ENCODE measurements at regions not wholly inside any gene's neighbourhood (a gene's known extent, or its start where the extent isn't known, plus 50 kb on each side); places are given as distances from the start of the nearest gene placed in this dataset.

DNA sequence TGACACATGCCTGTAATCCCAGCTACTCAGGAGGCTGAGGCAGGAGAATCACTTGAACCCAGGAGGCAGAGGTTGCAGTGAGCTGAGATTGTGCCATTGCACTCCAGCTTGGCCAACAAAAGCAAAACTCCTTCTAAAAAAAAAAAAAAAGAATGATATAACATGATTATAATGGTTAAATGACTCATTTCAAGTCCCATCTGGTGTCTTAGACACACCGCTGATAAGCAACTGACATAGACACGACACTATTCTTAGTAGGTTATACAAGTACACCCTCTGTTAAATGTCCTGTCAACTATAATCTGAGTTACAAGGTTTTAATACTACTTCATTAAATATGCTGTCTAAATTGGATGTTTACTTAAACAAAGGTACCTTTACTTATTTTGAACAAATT is 405.3 kb upstream of the CLINT1 start:
- intact Hi-C loops (cut with DNase I; ENCODE audit: low total_unique reads), result no loop called here
- Histone ChIP-seq H3K27me3 (no peaks in the 10 kb centered on the region), H3K4me1 (no peaks in the 10 kb centered on the region), H3K36me3 (ENCODE audit: low read depth, missing control alignments) (no peaks in the 10 kb centered on the region), H3K9me3 (no peaks in the 10 kb centered on the region), H3K27ac (no peak overlapping the region), H3K4me3 (no peak overlapping the region)
- no peak for DNase-seq
- TF ChIP-seq, protein P1, sequence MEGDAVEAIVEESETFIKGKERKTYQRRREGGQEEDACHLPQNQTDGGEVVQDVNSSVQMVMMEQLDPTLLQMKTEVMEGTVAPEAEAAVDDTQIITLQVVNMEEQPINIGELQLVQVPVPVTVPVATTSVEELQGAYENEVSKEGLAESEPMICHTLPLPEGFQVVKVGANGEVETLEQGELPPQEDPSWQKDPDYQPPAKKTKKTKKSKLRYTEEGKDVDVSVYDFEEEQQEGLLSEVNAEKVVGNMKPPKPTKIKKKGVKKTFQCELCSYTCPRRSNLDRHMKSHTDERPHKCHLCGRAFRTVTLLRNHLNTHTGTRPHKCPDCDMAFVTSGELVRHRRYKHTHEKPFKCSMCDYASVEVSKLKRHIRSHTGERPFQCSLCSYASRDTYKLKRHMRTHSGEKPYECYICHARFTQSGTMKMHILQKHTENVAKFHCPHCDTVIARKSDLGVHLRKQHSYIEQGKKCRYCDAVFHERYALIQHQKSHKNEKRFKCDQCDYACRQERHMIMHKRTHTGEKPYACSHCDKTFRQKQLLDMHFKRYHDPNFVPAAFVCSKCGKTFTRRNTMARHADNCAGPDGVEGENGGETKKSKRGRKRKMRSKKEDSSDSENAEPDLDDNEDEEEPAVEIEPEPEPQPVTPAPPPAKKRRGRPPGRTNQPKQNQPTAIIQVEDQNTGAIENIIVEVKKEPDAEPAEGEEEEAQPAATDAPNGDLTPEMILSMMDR (IDR thresholded peaks at IDR 0.05), result no peak
- no peak for TF ChIP-seq POLR2A (IDR thresholded peaks at IDR 0.05)
- 90% methylated on average over 2 of the region's 2 CpGs for WGBS, 2 donors

DNA sequence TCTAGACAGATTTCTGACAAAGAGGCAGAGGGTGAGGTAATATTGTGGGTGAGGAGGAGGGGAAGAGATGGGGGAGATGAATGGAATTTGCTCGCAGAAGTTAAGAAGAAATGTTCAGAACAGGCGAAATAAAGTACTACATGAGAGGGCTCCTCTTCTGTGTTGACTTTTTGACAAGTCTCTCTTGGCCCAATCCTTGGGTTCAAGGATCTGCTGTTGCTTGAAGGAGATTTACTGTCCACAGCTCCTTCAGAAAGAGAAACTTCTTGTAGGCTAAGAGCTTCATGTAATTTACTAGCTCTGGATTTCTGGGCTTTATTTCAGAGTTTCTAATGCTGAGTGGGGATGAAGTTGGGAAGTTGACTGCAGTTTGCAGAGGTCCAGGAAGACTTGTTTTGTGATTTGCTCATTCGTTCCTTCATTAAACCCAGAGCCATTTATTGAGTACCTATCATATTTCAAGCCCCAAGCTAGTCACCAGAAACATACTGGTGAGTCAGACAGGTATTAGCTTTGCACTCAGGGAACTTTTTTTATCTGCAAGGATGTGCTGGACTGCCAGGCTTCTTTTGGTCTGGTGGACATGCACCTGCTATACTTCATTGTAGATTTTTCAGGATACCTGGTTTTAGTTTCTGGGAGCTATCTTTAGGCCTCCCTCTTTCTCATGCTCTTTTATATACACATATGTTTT is 402.9 kb upstream of the CLINT1 start:
- no peaks in the 10 kb centered on the region for H3K36me3 ChIP-seq (ENCODE audit: low read depth, missing control alignments)
- no peak overlapping the region for H3K4me3 ChIP-seq
- intact Hi-C loops (cut with DNase I; ENCODE audit: low total_unique reads), result no loop called here
- H3K9me3 ChIP-seq, result no peaks in the 10 kb centered on the region
- no peak overlapping the region for H3K27ac ChIP-seq
- 69 to 83% methylated on average over 3 of the region's 3 CpGs for WGBS, 2 donors
- TF ChIP-seq, protein P1 (IDR thresholded peaks at IDR 0.05), result no peak
- no peak for TF ChIP-seq POLR2A (IDR thresholded peaks at IDR 0.05)
- no peaks in the 10 kb centered on the region for H3K27me3 ChIP-seq
- DNase-seq, result no peak
- H3K4me1 ChIP-seq, result no peaks in the 10 kb centered on the region

DNA sequence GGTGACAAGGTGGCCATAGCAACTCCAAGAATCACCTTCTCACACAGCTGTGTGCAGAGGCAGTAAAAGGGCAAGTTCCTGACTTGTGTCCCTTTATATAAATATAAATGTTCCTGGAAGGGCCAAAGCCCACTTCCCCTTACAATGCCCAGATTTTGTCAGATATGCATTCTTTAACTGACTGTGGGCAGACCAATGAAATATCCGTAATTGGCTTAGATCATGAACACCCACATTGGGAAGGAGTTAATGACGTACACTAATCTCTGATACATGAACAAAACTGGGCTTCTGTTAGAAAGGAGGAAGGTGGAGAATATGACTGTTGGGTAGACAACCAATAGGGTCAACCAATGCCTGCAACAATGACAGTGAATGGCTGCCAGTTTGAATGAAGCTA is 397.2 kb upstream of the CLINT1 start:
- WGBS, 2 donors, result 93 to 94% methylated on average over 2 of the region's 2 CpGs
- Histone ChIP-seq H3K4me3 (no peak overlapping the region), H3K4me1 (no peaks in the 10 kb centered on the region), H3K9me3 (no peaks in the 10 kb centered on the region), H3K27me3 (no peaks in the 10 kb centered on the region), H3K36me3 (ENCODE audit: low read depth, missing control alignments) (no peaks in the 10 kb centered on the region), H3K27ac (no peak overlapping the region)
- TF ChIP-seq POLR2A (IDR thresholded peaks at IDR 0.05), result no peak
- TF ChIP-seq, protein P1 (IDR thresholded peaks at IDR 0.05), result no peak
- intact Hi-C loops (cut with DNase I; ENCODE audit: low total_unique reads), result no loop called here
- DNase-seq, result no peak

DNA sequence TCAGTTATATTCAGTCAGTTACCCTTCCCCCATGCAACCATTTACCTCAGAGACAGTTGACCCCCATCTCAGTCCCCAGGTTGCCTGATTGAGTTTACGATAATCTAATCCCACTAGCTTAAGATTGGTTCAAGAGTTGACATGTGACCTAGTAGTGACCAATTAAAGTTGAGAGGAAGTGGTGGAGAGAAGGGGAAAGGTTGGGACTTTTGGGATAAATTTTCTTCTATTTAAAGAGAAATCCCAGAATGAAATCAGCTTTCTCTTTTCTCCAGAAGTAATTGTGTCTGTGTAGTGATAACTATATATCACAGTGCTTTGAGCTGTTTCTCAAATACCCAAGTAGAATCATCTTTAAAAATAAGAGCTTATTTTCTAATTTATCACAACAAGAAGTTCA is 396.7 kb upstream of the CLINT1 start:
- Histone ChIP-seq H3K27ac (no peak overlapping the region), H3K4me3 (no peak overlapping the region), H3K27me3 (no peaks in the 10 kb centered on the region), H3K36me3 (ENCODE audit: low read depth, missing control alignments) (no peaks in the 10 kb centered on the region), H3K9me3 (no peaks in the 10 kb centered on the region), H3K4me1 (no peaks in the 10 kb centered on the region)
- no peak for DNase-seq
- TF ChIP-seq, protein P1 (IDR thresholded peaks at IDR 0.05), result no peak
- TF ChIP-seq POLR2A (IDR thresholded peaks at IDR 0.05), result no peak
- intact Hi-C loops (cut with DNase I; ENCODE audit: low total_unique reads), result no loop called here
- 96% methylated on average over 1 of the region's 1 CpG for WGBS, 2 donors

DNA sequence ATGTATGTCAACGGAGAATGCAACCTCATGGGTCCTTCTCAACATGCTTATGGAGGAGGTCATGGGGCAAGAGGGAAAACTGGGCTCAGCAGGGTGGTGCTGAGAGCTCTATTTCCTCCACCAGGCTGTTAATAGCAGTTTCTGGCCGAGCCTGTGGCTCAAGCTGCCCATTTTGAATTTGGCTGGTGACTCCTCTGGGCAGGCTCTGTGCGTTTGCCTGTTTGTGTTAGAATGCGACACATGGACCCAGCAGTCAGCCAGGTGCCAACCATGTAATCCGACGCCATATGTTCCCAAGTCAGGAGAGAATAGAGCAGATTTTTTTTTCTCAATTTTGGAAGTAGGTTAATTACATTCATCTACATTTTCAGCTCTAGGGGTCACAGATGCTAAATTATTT is 387.7 kb upstream of the CLINT1 start:
- WGBS, 2 donors, result 80 to 87% methylated on average over 4 to 6 of the region's 6 CpGs
- Histone ChIP-seq H3K27ac (no peak overlapping the region), H3K4me1 (no peaks in the 10 kb centered on the region), H3K27me3 (no peaks in the 10 kb centered on the region), H3K9me3 (no peaks in the 10 kb centered on the region), H3K36me3 (ENCODE audit: low read depth, missing control alignments) (no peaks in the 10 kb centered on the region), H3K4me3 (no peak overlapping the region)
- DNase-seq, result no peak
- TF ChIP-seq POLR2A (IDR thresholded peaks at IDR 0.05), result no peak
- intact Hi-C loops (cut with DNase I; ENCODE audit: low total_unique reads), result no loop called here
